GM19240 (cell line): ENCODE measurements at regions not wholly inside any gene's neighbourhood (a gene's known extent, or its start where the extent isn't known, plus 50 kb on each side); places are given as distances from the start of the nearest gene placed in this dataset.
"Not testable (repeated sequence)": the region's sequence is repeated elsewhere in the genome, so short reads cannot be mapped to it uniquely, and the experiment has no call there.

Experiments
- DNase-seq: peaks from one replicate; pipeline ENCODE4 v3.0.0; 2011; ENCODE audit warnings: low spot score; ENCODE audit not compliant: insufficient read length

- DNase-seq, result no peak
Observed at GRCh38 chr5:130496215-130496614, 592.0 kb downstream of the CHSY3 start.

DNA sequence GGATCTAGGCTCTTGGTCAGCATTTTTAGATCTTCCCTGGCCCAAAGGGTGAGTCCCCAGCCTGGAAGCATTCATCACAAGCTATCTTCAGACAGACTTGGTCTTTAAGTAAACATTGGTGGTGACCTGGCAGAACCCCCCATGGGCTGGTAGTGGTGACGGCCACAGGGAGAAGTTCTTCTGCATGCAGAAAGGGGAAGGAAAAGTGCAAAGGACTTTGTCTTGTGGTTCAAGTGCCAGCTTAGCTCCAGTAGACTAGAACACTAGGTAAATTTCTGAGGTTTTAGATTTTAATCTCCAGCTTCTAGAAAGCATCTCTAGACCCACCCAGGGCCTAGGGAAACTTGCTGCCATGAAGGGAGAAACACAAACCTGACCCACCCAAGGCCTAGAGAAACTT lies 584.0 kb downstream of the CHSY3 start:
- DNase-seq, result no peak

DNA sequence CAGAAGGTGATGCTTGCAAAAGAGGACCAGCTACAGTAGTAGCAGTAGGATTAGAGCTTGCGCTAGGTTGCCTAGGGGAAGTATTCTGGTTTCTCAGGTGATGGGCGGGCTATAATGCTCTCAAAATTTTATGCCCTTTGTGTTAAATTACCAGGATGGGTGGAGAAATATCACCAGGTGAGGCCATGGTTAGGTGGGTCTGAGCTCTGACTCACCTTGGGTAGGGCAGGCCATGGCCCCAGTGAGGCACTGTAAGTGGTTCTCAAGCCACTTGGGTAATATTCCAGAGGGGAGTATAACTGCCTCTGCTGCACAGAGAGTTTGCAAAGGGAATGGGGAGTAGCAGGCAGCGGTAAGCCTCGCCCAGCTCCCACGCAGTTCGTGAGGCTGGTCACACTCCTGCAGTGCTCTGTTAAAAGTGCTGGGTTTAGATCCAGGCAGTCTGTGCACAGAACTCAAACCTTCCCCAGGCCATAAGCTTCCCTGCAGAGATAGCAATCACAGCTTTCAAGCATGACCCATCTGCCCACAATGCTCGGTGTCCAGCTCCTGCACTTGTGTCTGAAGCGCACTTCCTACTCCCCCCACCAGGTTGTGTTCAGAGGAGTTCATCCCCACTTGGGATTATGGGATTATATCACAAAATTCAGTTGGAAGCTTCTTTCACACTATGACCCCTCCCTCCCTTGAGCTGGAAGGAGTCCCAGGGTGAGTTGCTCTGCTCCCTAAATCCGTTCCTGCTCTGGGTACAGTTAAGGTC lies 575.0 kb downstream of the CHSY3 start:
- no peak for DNase-seq

GRCh38 chr5:130476325-130476724 lies 572.1 kb downstream of the CHSY3 start:
- DNase-seq, result no peak

DNA sequence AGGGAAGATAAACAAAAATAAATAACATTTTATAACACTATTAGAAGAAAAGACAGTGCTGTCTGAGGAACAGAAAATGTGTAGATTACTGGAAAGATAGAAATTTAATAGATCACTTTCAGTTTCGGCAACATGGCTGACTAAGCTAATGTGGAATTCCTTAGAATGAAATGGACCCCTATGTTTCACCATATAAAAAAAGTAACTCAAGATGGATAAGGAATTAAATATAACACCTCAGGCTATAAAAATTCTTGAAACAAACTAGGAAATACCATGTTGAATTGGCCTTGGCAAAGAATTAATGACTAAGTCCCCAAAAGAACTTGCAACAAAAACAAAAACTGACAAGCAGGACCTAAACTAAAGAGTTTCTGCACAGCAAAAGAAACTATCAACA lies 558.3 kb downstream of the CHSY3 start:
- no peak for DNase-seq

DNA sequence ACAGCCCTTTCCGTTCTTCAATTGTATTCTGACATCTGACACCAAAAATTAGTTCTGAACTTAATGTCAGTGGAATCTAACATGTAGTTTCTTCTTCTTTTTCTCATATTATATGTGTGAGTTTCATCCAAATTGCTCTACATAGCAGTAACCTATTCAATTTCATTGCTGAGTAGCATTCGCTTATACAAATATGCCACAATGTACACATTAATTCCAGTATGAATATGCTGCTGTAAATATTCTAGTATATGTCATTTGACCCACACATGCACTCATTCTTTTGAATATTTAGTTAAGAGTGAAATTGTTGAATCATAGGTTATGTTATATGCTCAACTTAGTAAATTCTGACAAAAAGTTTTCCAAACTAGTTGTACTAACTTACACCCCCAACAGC lies 550.9 kb downstream of the CHSY3 start:
- no peak for DNase-seq

GRCh38 chr5:130452744-130453143 lies 548.5 kb downstream of the CHSY3 start:
- no peak for DNase-seq

GRCh38 chr5:130436430-130436829 lies 532.2 kb downstream of the CHSY3 start:
- DNase-seq, result no peak

GRCh38 chr5:130427222-130427955 lies 523.1 kb downstream of the CHSY3 start:
- DNase-seq, result no peak

DNA sequence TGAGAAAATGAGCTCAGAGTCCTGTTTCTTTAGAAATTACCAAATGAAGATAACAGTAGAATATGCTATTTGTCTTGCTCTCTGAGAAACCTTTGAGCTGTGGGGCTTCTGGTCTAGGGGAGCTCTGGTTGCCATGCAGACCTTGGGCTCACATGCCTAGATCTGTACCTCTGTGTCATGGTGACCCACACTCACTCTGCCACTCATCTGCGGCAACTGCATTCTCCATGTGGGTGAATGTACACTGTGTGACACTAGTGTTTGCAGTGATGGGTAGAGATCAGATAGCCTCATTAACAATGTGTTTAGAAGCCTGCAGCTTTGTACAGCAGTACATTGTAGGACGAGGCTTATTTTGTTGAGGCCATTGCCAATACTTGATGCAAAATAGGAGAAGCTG lies 521.2 kb downstream of the CHSY3 start:
- DNase-seq, result no peak

- no peak for DNase-seq
Observed at GRCh38 chr5:130424341-130424740, 520.1 kb downstream of the CHSY3 start.

DNA sequence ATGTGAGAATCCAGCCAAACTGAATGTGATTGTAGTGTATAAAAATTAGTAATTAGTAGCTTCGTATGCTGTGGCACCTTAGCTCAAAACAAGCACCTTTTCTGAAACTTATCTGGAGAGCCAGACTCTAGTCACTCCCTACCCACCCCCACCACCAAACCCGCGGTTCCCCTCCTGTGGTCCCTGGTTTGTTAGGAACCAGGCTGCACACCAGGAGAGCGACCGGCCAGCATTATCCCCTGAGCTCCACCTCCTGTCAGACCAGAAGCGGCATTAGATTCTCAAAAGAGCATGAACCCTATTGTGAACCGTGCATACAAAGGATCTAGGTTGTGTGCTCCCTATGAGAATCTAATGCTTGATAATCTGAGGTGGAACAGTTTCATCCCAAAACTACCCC lies 498.6 kb downstream of the CHSY3 start:
- DNase-seq, result no peak

- no peak for DNase-seq
Observed at GRCh38 chr5:130400091-130400490, 495.8 kb downstream of the CHSY3 start.

- DNase-seq, result no peak
Observed at GRCh38 chr5:130398825-130399224, 494.6 kb downstream of the CHSY3 start.

DNA sequence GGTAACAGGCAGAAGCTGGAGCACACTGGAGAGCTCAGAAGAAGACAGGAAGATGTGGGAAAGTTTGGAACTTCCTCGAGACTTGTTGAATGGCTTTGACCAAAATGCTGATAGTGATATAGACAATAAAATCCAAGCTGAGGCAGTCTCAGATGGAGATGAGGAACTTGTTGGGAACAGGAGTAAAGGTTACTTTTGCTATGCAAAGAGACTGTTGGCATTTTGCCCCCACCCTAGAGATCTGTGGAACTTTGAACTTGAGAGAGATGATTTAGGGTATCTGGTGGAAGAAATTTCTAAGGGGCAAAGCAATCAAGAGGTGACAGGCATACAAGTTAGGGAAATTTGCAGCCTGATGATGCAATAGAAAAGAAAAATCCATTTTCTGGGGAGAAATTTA lies 493.5 kb downstream of the CHSY3 start:
- DNase-seq, result not testable (repeated sequence)

DNA sequence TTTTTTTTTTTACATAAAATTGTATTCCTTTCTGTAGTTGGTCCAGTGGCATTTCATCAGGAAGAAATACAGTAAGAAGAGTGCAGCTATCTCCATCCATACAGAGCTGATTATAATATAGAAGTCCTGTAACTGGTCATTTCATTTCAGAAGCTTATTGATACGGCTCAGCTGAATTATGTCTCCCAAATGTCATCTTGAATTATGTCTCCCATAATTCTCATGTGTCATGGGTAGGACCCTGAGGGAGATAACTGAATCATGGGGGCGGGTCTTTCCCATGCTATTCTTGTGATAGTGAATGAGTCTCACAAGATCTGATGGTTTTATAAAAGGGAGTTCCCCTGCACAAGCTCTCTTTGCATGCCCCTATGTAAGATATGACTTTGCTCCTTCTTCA lies 492.9 kb downstream of the CHSY3 start:
- no peak for DNase-seq

GRCh38 chr5:130391727-130392264 lies 487.5 kb downstream of the CHSY3 start:
- not testable (repeated sequence) for DNase-seq

- no peak for DNase-seq
Observed at GRCh38 chr5:130386155-130386554, 481.9 kb downstream of the CHSY3 start.

- no peak for DNase-seq
Observed at GRCh38 chr5:130385656-130386055, 481.4 kb downstream of the CHSY3 start.

DNA sequence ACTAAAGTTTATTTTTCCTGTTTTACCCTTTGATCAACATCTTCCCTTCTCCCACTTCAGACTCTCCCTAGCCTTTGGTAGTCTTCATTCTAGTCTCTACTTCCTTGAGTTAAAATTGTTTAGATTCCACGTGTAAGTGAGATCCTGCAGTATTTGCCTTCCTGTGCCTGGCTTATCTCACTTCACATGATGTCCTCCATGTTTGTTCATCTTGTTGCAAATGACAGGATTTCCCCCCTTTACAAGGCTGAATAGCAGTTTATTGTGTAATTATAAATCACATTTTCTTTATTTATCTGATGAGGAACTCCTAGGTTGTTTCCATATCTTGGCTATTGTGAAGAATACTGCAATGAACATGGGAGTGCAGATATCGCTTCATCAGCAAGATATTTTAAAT lies 461.7 kb downstream of the CHSY3 start:
- no peak for DNase-seq

- no peak for DNase-seq
Observed at GRCh38 chr5:130350131-130350530, 445.9 kb downstream of the CHSY3 start.

- no peak for DNase-seq
Observed at GRCh38 chr5:130337179-130337888, 433.1 kb downstream of the CHSY3 start.
